ENCODE measurements at regions not wholly inside any gene's neighbourhood (a gene's known extent, or its start where the extent isn't known, plus 50 kb on each side); places are given as distances from the start of the nearest gene placed in this dataset.

GRCh38 chr2:207279520-207279919 lies 113.8 kb upstream of the KLF7 start:
- no peaks in the 10 kb centered on the region for H3K4me1 ChIP-seq (ENCODE audit: control insufficient read depth, insufficient read depth, low read length, poor library complexity, severe bottlenecking)
- H3K27ac ChIP-seq (ENCODE audit: insufficient read depth, low read length, poor library complexity, severe bottlenecking) = no peak overlapping the region
- Mint-ChIP-seq H3K27ac (no peak overlapping the region), H3K4me1 (peaks cover 0 to 8% (median 3%) of the 10 kb centered on the region in 4 donors), H3K9me3 (peaks cover 0 to 3% (median 0%) of the 10 kb centered on the region in 7 donors), H3K27me3 (peaks cover 12% of the 10 kb centered on the region), H3K4me3 (no peak overlapping the region), H3K36me3 (no peaks in the 10 kb centered on the region)
- no peak overlapping the region for H3K4me3 ChIP-seq (ENCODE audit: low read depth, low read length)
- no peak for DNase-seq
- no peaks in the 10 kb centered on the region for H3K36me3 ChIP-seq (ENCODE audit: control insufficient read depth, insufficient read depth, low read length)
- no peaks in the 10 kb centered on the region for H3K27me3 ChIP-seq (ENCODE audit: control insufficient read depth, insufficient read depth, low read length)
- H3K9me3 ChIP-seq (ENCODE audit: control insufficient read depth in 2 of 2, low read length in 2 of 2) = no peaks in the 10 kb centered on the region
- no peak for ATAC-seq (ENCODE audit: low read depth in 2 of 2)

- no peak for DNase-seq
- no peaks in the 10 kb centered on the region for H3K36me3 Mint-ChIP-seq
- no peaks in the 10 kb centered on the region for H3K4me1 ChIP-seq (ENCODE audit: control insufficient read depth, insufficient read depth, low read length, poor library complexity, severe bottlenecking)
- H3K27ac ChIP-seq (ENCODE audit: insufficient read depth, low read length, poor library complexity, severe bottlenecking) = no peak overlapping the region
- no peak overlapping the region for H3K27ac Mint-ChIP-seq
- H3K36me3 ChIP-seq (ENCODE audit: control insufficient read depth, insufficient read depth, low read length) = no peaks in the 10 kb centered on the region
- peaks cover 12% of the 10 kb centered on the region for H3K27me3 Mint-ChIP-seq
- no peaks in the 10 kb centered on the region for H3K27me3 ChIP-seq (ENCODE audit: control insufficient read depth, insufficient read depth, low read length)
- no peaks in the 10 kb centered on the region for H3K9me3 ChIP-seq (ENCODE audit: control insufficient read depth in 2 of 2, low read length in 2 of 2)
- H3K9me3 Mint-ChIP-seq = no peaks in the 10 kb centered on the region
- no peak for ATAC-seq (ENCODE audit: low read depth in 2 of 2)
- H3K4me3 ChIP-seq (ENCODE audit: low read depth, low read length) = no peak overlapping the region
- H3K4me1 Mint-ChIP-seq = peaks cover 4 to 16% (median 5%) of the 10 kb centered on the region in 4 donors
- no peak overlapping the region for H3K4me3 Mint-ChIP-seq
Measured at GRCh38 chr2:207281436-207281835, 115.7 kb upstream of the KLF7 start.

GRCh38 chr2:207282916-207283315 lies 117.2 kb upstream of the KLF7 start:
- Histone ChIP-seq H3K4me1 (ENCODE audit: control insufficient read depth, insufficient read depth, low read length, poor library complexity, severe bottlenecking) (no peaks in the 10 kb centered on the region), H3K27me3 (ENCODE audit: control insufficient read depth, insufficient read depth, low read length) (no peaks in the 10 kb centered on the region), H3K27ac (ENCODE audit: insufficient read depth, low read length, poor library complexity, severe bottlenecking) (no peak overlapping the region), H3K9me3 (ENCODE audit: control insufficient read depth in 2 of 2, low read length in 2 of 2) (no peaks in the 10 kb centered on the region), H3K4me3 (ENCODE audit: low read depth, low read length) (no peak overlapping the region), H3K36me3 (ENCODE audit: control insufficient read depth, insufficient read depth, low read length) (no peaks in the 10 kb centered on the region)
- DNase-seq = peak in 1 of 3 donors; percentile 36
- Mint-ChIP-seq H3K4me3 (no peak overlapping the region), H3K27ac (no peak overlapping the region), H3K4me1 (peaks cover 4 to 16% (median 5%) of the 10 kb centered on the region in 4 donors), H3K9me3 (no peaks in the 10 kb centered on the region), H3K27me3 (peaks cover 10% of the 10 kb centered on the region), H3K36me3 (no peaks in the 10 kb centered on the region)
- no peak for ATAC-seq (ENCODE audit: low read depth in 2 of 2)

- DNase-seq = no peak
- Mint-ChIP-seq H3K27me3 (peaks cover 7% of the 10 kb centered on the region), H3K4me3 (no peak overlapping the region), H3K36me3 (no peaks in the 10 kb centered on the region), H3K4me1 (peaks cover 4 to 16% (median 5%) of the 10 kb centered on the region in 4 donors), H3K9me3 (no peaks in the 10 kb centered on the region), H3K27ac (no peak overlapping the region)
- no peak overlapping the region for H3K27ac ChIP-seq (ENCODE audit: insufficient read depth, low read length, poor library complexity, severe bottlenecking)
- H3K36me3 ChIP-seq (ENCODE audit: control insufficient read depth, insufficient read depth, low read length) = no peaks in the 10 kb centered on the region
- H3K4me1 ChIP-seq (ENCODE audit: control insufficient read depth, insufficient read depth, low read length, poor library complexity, severe bottlenecking) = no peaks in the 10 kb centered on the region
- H3K27me3 ChIP-seq (ENCODE audit: control insufficient read depth, insufficient read depth, low read length) = no peaks in the 10 kb centered on the region
- no peaks in the 10 kb centered on the region for H3K9me3 ChIP-seq (ENCODE audit: control insufficient read depth in 2 of 2, low read length in 2 of 2)
- no peak overlapping the region for H3K4me3 ChIP-seq (ENCODE audit: low read depth, low read length)
- no peak for ATAC-seq (ENCODE audit: low read depth in 2 of 2)
Measured at GRCh38 chr2:207283356-207283755, 117.6 kb upstream of the KLF7 start.

- Mint-ChIP-seq H3K9me3 (no peaks in the 10 kb centered on the region), H3K4me3 (no peak overlapping the region), H3K27me3 (peaks cover 12% of the 10 kb centered on the region), H3K4me1 (peaks cover 4 to 16% (median 5%) of the 10 kb centered on the region in 4 donors), H3K36me3 (no peaks in the 10 kb centered on the region), H3K27ac (peak overlapping the region in 2 of 3 donors; percentile 8 to 44)
- Histone ChIP-seq H3K9me3 (ENCODE audit: control insufficient read depth in 2 of 2, low read length in 2 of 2) (no peaks in the 10 kb centered on the region), H3K4me3 (ENCODE audit: low read depth, low read length) (no peak overlapping the region), H3K27me3 (ENCODE audit: control insufficient read depth, insufficient read depth, low read length) (no peaks in the 10 kb centered on the region), H3K4me1 (ENCODE audit: control insufficient read depth, insufficient read depth, low read length, poor library complexity, severe bottlenecking) (no peaks in the 10 kb centered on the region), H3K36me3 (ENCODE audit: control insufficient read depth, insufficient read depth, low read length) (no peaks in the 10 kb centered on the region), H3K27ac (ENCODE audit: insufficient read depth, low read length, poor library complexity, severe bottlenecking) (no peak overlapping the region)
- ATAC-seq (ENCODE audit: low read depth in 2 of 2) = no peak
- no peak for DNase-seq
Measured at GRCh38 chr2:207284556-207285472, 119.1 kb upstream of the KLF7 start.

- Mint-ChIP-seq H3K9me3 (no peaks in the 10 kb centered on the region), H3K4me3 (no peak overlapping the region), H3K4me1 (peaks cover 4 to 16% (median 5%) of the 10 kb centered on the region in 4 donors), H3K27ac (peak overlapping the region in 1 of 3 donors; percentile 44), H3K27me3 (peaks cover 8% of the 10 kb centered on the region), H3K36me3 (no peaks in the 10 kb centered on the region)
- Histone ChIP-seq H3K4me1 (ENCODE audit: control insufficient read depth, insufficient read depth, low read length, poor library complexity, severe bottlenecking) (no peaks in the 10 kb centered on the region), H3K4me3 (ENCODE audit: low read depth, low read length) (no peak overlapping the region), H3K36me3 (ENCODE audit: control insufficient read depth, insufficient read depth, low read length) (no peaks in the 10 kb centered on the region), H3K27ac (ENCODE audit: insufficient read depth, low read length, poor library complexity, severe bottlenecking) (no peak overlapping the region), H3K9me3 (ENCODE audit: control insufficient read depth in 2 of 2, low read length in 2 of 2) (no peaks in the 10 kb centered on the region), H3K27me3 (ENCODE audit: control insufficient read depth, insufficient read depth, low read length) (no peaks in the 10 kb centered on the region)
- DNase-seq (no peak), ATAC-seq (ENCODE audit: low read depth in 2 of 2) (no peak)
Measured at GRCh38 chr2:207285473-207285815, 119.7 kb upstream of the KLF7 start.

GRCh38 chr2:207286106-207286505 lies 120.4 kb upstream of the KLF7 start:
- DNase-seq = no peak
- H3K36me3 ChIP-seq (ENCODE audit: control insufficient read depth, insufficient read depth, low read length) = no peaks in the 10 kb centered on the region
- no peak for ATAC-seq (ENCODE audit: low read depth in 2 of 2)
- no peaks in the 10 kb centered on the region for H3K27me3 ChIP-seq (ENCODE audit: control insufficient read depth, insufficient read depth, low read length)
- H3K27ac ChIP-seq (ENCODE audit: insufficient read depth, low read length, poor library complexity, severe bottlenecking) = no peak overlapping the region
- Mint-ChIP-seq H3K27ac (no peak overlapping the region), H3K9me3 (no peaks in the 10 kb centered on the region), H3K4me1 (peaks cover 4 to 16% (median 5%) of the 10 kb centered on the region in 4 donors), H3K4me3 (no peak overlapping the region), H3K27me3 (peaks cover 8% of the 10 kb centered on the region), H3K36me3 (no peaks in the 10 kb centered on the region)
- H3K4me1 ChIP-seq (ENCODE audit: control insufficient read depth, insufficient read depth, low read length, poor library complexity, severe bottlenecking) = no peaks in the 10 kb centered on the region
- H3K4me3 ChIP-seq (ENCODE audit: low read depth, low read length) = no peak overlapping the region
- H3K9me3 ChIP-seq (ENCODE audit: control insufficient read depth in 2 of 2, low read length in 2 of 2) = no peaks in the 10 kb centered on the region

GRCh38 chr2:207288628-207289027 lies 122.9 kb upstream of the KLF7 start:
- H3K27me3 ChIP-seq (ENCODE audit: control insufficient read depth, insufficient read depth, low read length) = no peaks in the 10 kb centered on the region
- no peaks in the 10 kb centered on the region for H3K36me3 ChIP-seq (ENCODE audit: control insufficient read depth, insufficient read depth, low read length)
- no peaks in the 10 kb centered on the region for H3K9me3 ChIP-seq (ENCODE audit: control insufficient read depth in 2 of 2, low read length in 2 of 2)
- Mint-ChIP-seq H3K4me3 (no peak overlapping the region), H3K36me3 (no peaks in the 10 kb centered on the region), H3K27me3 (peaks cover 8% of the 10 kb centered on the region), H3K27ac (no peak overlapping the region), H3K4me1 (peaks cover 0 to 9% (median 4%) of the 10 kb centered on the region in 4 donors), H3K9me3 (peaks cover 0 to 3% (median 0%) of the 10 kb centered on the region in 7 donors)
- ATAC-seq (ENCODE audit: low read depth in 2 of 2) (no peak), DNase-seq (no peak)
- no peak overlapping the region for H3K27ac ChIP-seq (ENCODE audit: insufficient read depth, low read length, poor library complexity, severe bottlenecking)
- no peak overlapping the region for H3K4me3 ChIP-seq (ENCODE audit: low read depth, low read length)
- no peaks in the 10 kb centered on the region for H3K4me1 ChIP-seq (ENCODE audit: control insufficient read depth, insufficient read depth, low read length, poor library complexity, severe bottlenecking)
